Renal cortical epithelial cell (primary cell): ENCODE measurements at regions not wholly inside any gene's neighbourhood (a gene's known extent, or its start where the extent isn't known, plus 50 kb on each side); places are given as distances from the start of the nearest gene placed in this dataset.

ENCODE experiments used
- DNase-seq: peaks from one replicate; pipeline ENCODE4 v3.0.0-alpha.2; 2011; ENCODE audit warnings: low read depth

DNA sequence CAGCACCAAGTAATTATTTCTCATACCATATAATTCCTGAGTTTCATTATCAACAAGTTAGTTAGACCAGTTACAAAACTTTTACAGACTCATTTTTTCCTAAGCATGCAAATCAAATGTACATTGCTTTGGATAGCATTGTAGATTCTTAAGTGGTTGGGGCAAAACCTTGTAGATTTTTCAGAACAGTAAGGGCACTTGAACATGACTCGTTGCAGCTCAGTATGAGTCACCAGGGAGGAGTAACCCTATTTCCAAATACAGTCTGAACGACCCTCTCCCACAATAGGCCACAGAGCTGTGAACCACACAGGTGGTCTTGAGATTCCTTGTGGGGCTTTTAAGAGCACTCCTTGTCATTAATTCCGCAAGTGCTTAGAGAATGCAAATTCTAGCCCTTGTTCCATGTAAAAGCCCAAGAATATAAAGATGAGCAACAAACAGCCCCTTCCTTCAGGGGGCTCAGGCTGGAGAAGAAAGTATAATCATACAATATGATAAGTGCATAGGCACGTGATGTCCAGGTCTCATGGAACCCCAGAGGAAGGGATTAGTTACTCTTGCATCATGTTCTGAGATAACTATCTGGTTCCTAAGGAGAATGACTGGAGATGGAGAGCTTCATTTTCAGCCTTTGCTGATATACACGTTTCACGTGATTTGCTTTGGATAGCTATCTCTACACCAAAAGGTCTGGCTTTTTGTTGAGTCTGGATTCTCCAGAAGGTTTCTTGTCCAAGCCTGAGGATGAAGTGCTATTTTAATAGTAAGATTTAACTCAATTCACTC is 295.7 kb downstream of the KCNN2 start:
- no peak for DNase-seq

GRCh38 chr5:114649878-114650277 is 288.0 kb downstream of the KCNN2 start:
- DNase-seq = no peak

GRCh38 chr5:114648940-114649339 is 287.1 kb downstream of the KCNN2 start:
- no peak for DNase-seq

- DNase-seq = no peak
These were observed 282.7 kb downstream of the KCNN2 start for GRCh38 chr5:114644576-114644975.

DNA sequence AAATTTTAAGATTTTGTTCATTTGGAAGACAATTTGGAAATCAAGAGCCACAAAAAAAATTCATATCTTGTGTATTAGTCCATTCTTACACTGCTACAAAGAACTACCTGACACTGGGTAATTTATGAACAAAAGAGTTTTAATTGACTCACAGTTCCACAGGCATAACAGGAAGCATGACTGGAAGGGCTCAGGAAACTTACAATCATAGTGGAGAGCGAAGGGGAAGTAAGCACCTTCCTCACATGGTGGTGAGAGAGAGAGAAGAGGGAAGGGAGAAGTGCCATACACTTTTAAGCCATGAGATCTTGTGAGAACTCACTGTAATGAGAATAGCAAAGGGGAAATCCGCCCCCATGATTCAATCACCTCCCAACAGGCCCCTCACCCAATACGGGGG is 274.4 kb downstream of the KCNN2 start:
- no peak for DNase-seq

- no peak for DNase-seq
These were observed 273.4 kb downstream of the KCNN2 start for GRCh38 chr5:114634967-114635901.

DNA sequence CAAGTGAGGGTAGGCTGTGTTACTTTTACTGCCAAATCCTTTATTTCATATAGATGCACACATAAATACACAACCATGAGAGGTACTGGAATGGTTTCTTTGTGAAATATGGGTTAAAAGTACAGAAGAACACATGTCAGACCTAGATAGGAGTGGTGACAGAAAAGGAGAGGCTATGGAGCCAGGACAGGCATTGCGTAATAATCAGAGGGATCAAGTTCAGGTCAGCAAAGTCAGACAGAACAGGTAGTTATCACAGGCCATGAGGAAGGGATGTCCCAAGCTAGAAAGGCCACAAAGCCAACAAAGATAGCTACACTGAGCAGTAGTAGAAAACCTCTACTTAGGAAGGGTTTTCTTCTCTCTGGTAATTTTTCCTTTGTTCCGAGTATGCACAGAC is 272.6 kb downstream of the KCNN2 start:
- no peak for DNase-seq

GRCh38 chr5:114612406-114612805 is 250.5 kb downstream of the KCNN2 start:
- DNase-seq = no peak

DNA sequence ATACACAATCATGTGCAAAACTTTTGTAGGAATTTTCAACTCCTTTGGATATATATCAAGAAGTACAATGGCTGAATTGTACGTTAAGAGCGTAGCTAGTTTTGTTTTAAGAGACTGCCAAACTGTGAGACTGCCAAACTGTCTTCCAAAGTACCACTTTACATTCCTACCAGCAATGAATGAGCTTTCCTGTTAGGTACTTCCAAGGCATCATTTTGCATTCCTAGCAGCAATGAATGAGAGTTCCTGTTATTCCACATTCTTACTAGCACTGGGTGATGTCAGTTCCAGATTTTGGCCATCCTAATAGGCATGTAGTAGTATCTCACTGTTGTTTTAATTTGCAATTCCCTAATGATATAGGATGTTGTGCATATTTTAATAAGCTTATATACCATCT is 219.3 kb downstream of the KCNN2 start:
- no peak for DNase-seq

- no peak for DNase-seq
These were observed 204.0 kb downstream of the KCNN2 start for GRCh38 chr5:114565871-114566270.

DNA sequence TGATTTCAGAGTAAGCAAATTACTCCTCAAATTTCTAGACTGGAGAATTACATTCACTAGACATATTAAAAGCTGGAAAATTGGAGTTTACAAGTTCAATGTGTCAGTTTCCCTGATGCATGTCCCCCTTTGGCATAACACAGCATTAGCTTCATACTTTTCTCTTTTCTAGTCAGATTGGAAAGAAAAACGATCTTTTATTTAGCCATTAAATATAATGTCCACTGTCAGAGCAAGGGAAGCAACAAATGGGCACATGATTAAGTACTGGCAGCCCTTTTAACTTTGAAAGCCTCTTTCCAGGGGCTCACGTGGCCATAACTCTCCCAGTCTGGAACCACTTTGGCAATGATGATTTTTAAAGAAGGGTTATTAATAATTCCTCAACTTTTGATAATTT is 203.3 kb downstream of the KCNN2 start:
- no peak for DNase-seq

DNA sequence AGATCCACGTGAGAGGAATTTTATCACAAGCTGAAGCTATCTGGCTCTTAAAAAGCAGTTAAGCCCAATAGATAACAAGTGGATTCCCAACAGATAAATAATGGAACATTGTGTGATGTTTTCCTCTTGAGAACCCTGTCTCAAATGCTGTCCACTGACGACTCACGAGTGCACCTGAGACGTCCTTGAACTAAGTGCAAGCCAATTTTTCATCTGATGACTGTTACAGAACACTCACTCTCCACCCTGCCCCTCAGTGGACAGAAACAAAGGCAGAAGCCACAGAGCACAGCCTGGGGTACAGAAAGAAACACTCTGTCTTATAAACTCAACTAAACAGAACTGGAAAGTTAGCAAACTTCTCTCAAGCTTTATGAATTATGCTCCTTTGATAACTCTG is 199.5 kb downstream of the KCNN2 start:
- DNase-seq = no peak
